ENCODE measurements at regions not wholly inside any gene's neighbourhood (a gene's known extent, or its start where the extent isn't known, plus 50 kb on each side); places are given as distances from the start of the nearest gene placed in this dataset.

DNA sequence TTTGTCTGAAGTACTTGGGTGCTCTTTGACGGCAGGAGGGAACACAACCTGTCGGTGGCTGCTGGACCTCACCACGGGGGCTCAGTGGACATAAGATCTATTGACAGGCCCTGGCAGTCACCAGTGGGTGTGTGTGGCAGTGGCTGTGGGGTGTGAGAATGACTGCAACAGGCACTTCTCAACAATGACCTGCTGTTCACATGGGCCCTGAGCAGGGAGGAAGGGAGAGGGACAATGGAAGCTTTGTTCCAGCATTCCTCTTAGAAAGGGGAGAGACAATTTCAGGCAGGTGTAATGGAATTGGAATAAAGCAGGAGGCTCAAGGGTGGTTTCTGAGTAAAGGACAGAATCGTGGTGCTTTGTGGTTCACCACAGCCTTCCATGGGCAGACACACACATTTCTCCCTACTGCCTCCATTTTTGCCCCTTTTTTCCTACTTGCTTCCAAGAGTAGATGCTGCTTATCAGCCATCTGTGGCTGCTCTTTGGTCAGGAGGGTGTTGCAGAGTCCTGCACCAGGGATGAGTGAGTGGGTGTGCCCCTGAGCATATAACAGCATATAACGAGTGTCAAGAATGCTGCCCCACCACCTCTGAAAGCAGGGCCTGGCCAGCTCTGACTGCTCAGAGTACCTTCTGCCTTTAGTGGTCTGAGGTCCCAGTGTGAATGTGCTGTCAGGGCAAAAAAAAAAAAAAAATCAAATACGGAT lies 267.7 kb downstream of the RASSF9 start:
- TF ChIP-seq, protein P1, sequence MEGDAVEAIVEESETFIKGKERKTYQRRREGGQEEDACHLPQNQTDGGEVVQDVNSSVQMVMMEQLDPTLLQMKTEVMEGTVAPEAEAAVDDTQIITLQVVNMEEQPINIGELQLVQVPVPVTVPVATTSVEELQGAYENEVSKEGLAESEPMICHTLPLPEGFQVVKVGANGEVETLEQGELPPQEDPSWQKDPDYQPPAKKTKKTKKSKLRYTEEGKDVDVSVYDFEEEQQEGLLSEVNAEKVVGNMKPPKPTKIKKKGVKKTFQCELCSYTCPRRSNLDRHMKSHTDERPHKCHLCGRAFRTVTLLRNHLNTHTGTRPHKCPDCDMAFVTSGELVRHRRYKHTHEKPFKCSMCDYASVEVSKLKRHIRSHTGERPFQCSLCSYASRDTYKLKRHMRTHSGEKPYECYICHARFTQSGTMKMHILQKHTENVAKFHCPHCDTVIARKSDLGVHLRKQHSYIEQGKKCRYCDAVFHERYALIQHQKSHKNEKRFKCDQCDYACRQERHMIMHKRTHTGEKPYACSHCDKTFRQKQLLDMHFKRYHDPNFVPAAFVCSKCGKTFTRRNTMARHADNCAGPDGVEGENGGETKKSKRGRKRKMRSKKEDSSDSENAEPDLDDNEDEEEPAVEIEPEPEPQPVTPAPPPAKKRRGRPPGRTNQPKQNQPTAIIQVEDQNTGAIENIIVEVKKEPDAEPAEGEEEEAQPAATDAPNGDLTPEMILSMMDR (conservative IDR thresholded peaks at IDR 0.05): no peak
- no peak for TF ChIP-seq ZFX (IDR thresholded peaks at IDR 0.05)

Data from C4-2B (cell line).